Peyer's patch (tissue), 4 donors: ENCODE measurements at regions not wholly inside any gene's neighbourhood (a gene's known extent, or its start where the extent isn't known, plus 50 kb on each side); places are given as distances from the start of the nearest gene placed in this dataset.

Experiments
- DNase-seq, 3 donors: peaks; one replicate each; pipeline ENCODE4 v3.0.0-alpha.2; 2017 to 2019
- H3K27ac ChIP-seq, 4 donors: fragments of 200-600 bp; sonication (generic); one replicate each; pipeline ENCODE4 v1.5.1; 2016 to 2019
- H3K27me3 ChIP-seq, 2 donors: fragments of 200-600 bp; sonication (generic); one replicate each; pipeline ENCODE4 v1.5.1; 2019
- H3K36me3 ChIP-seq, 3 donors: fragments of 200-600 bp; sonication (generic); one replicate each; pipeline ENCODE4 v1.5.1; 2016 to 2019
- H3K4me1 ChIP-seq, 4 donors: fragments of 200-600 bp; sonication (generic); one replicate each; pipeline ENCODE4 v1.5.1; 2016 to 2019
- H3K4me3 ChIP-seq, 4 donors: fragments of 200-600 bp; sonication (generic); 1 replicate in 3 of 4; 2 replicates in 1 of 4; pipeline ENCODE4 v1.5.1; 2016 to 2019; ENCODE audit warnings: mild to moderate bottlenecking in 1 of 4
- H3K9me3 ChIP-seq, 4 donors: fragments of 200-600 bp; sonication (generic); one replicate each; pipeline ENCODE4 v1.5.1; 2016 to 2019; ENCODE audit warnings: mild to moderate bottlenecking in 1 of 4
- CTCF ChIP-seq, 6 experiments: fragments of 450-650 bp in 4 of 6; fragments of 200-600 bp in 2 of 6; sonication (generic) in 1 of 6; IDR thresholded peaks; one replicate each; pipeline ENCODE4 v1.5.1; 2017 to 2019; ENCODE audit warnings: antibody characterized with exemption in 6 of 6, mild to moderate bottlenecking in 3 of 6, moderate library complexity in 1 of 6
- POLR2A ChIP-seq, 2 donors: fragments of 450-650 bp; IDR thresholded peaks; one replicate each; pipeline ENCODE4 v1.5.1; 2017; ENCODE audit warnings: antibody characterized with exemption in 2 of 2, mild to moderate bottlenecking in 2 of 2, moderate library complexity in 2 of 2

GRCh38 chr18:34978953-34979608, 62.1 kb upstream of the MAPRE2 start:
- Histone ChIP-seq H3K36me3 (no peaks in the 10 kb centered on the region), H3K9me3 (no peaks in the 10 kb centered on the region), H3K27me3 (no peaks in the 10 kb centered on the region), H3K4me3 (peak overlapping the region; percentile 77 to 93 (median 84)), H3K4me1 (peaks cover 0 to 12% (median 0%) of the 10 kb centered on the region in 4 donors), H3K27ac (peak overlapping the region; percentile 40 to 81 (median 64))
- DNase-seq, result peak; percentile 21 to 83 (median 70)
- TF ChIP-seq CTCF (IDR thresholded peaks at IDR 0.05) (no peak), POLR2A (IDR thresholded peaks at IDR 0.05) (no peak)

GRCh38 chr18:34981487-34981886, 59.7 kb upstream of the MAPRE2 start:
- DNase-seq, result no peak
- H3K9me3 ChIP-seq, result no peaks in the 10 kb centered on the region
- H3K4me3 ChIP-seq, result no peak overlapping the region
- TF ChIP-seq CTCF (IDR thresholded peaks at IDR 0.05) (no peak), POLR2A (IDR thresholded peaks at IDR 0.05) (no peak)
- H3K36me3 ChIP-seq, result no peaks in the 10 kb centered on the region
- H3K4me1 ChIP-seq, result peaks cover 0 to 12% (median 0%) of the 10 kb centered on the region in 4 donors
- no peaks in the 10 kb centered on the region for H3K27me3 ChIP-seq
- H3K27ac ChIP-seq, result no peak overlapping the region

GRCh38 chr18:34985963-34986362, 55.2 kb upstream of the MAPRE2 start:
- H3K36me3 ChIP-seq, result no peaks in the 10 kb centered on the region
- no peaks in the 10 kb centered on the region for H3K4me1 ChIP-seq
- H3K27ac ChIP-seq, result no peak overlapping the region
- H3K9me3 ChIP-seq, result no peaks in the 10 kb centered on the region
- DNase-seq, result no peak
- no peak overlapping the region for H3K4me3 ChIP-seq
- no peak for TF ChIP-seq CTCF (IDR thresholded peaks at IDR 0.05)
- TF ChIP-seq POLR2A (IDR thresholded peaks at IDR 0.05), result no peak
- H3K27me3 ChIP-seq, result no peaks in the 10 kb centered on the region

- no peaks in the 10 kb centered on the region for H3K4me1 ChIP-seq
- TF ChIP-seq CTCF (IDR thresholded peaks at IDR 0.05) (no peak), POLR2A (IDR thresholded peaks at IDR 0.05) (no peak)
- H3K4me3 ChIP-seq, result no peak overlapping the region
- no peaks in the 10 kb centered on the region for H3K36me3 ChIP-seq
- no peak overlapping the region for H3K27ac ChIP-seq
- no peak for DNase-seq
- no peaks in the 10 kb centered on the region for H3K27me3 ChIP-seq
- H3K9me3 ChIP-seq, result no peaks in the 10 kb centered on the region
Observed at GRCh38 chr18:34990597-34990996, 50.6 kb upstream of the MAPRE2 start.

GRCh38 chr18:34991152-34991551, 50.1 kb upstream of the MAPRE2 start:
- H3K27me3 ChIP-seq, result no peaks in the 10 kb centered on the region
- H3K4me3 ChIP-seq, result no peak overlapping the region
- H3K9me3 ChIP-seq, result no peaks in the 10 kb centered on the region
- H3K27ac ChIP-seq, result no peak overlapping the region
- H3K36me3 ChIP-seq, result no peaks in the 10 kb centered on the region
- DNase-seq, result no peak
- no peaks in the 10 kb centered on the region for H3K4me1 ChIP-seq
- no peak for TF ChIP-seq POLR2A (IDR thresholded peaks at IDR 0.05)
- no peak for TF ChIP-seq CTCF (IDR thresholded peaks at IDR 0.05)
